IMR-90 (cell line): ENCODE measurements at regions not wholly inside any gene's neighbourhood (a gene's known extent, or its start where the extent isn't known, plus 50 kb on each side); places are given as distances from the start of the nearest gene placed in this dataset.

ENCODE experiments used
- CEBPB ChIP-seq: IDR thresholded peaks from 2 replicates; pipeline ENCODE4 v1.6.1; 2012; ENCODE audit warnings: low read depth, low read length, improper control_type of control experiment
- MAFK ChIP-seq: IDR thresholded peaks from 2 replicates; pipeline ENCODE4 v1.6.1; 2012; ENCODE audit warnings: low read depth, low read length, improper control_type of control experiment
- MAZ ChIP-seq: IDR thresholded peaks from 2 replicates; pipeline ENCODE4 v1.6.1; 2012; ENCODE audit warnings: low read depth, mild to moderate bottlenecking, low read length, improper control_type of control experiment, moderate library complexity, borderline replicate concordance
- MXI1 ChIP-seq: IDR thresholded peaks from 2 replicates; pipeline ENCODE4 v1.6.1; 2012; ENCODE audit warnings: low read depth, mild to moderate bottlenecking, low read length, moderate library complexity, borderline replicate concordance
- NFE2L2 ChIP-seq: fragments of 150-350 bp; IDR thresholded peaks from 2 replicates; pipeline ENCODE4 v1.6.1; 2016; ENCODE audit warnings: low read depth, mild to moderate bottlenecking, low read length
- POLR2A ChIP-seq: IDR thresholded peaks from 2 replicates; pipeline ENCODE4 v1.6.1; 2012; ENCODE audit warnings: mild to moderate bottlenecking, low read depth, low read length
- RAD21 ChIP-seq: IDR thresholded peaks from 2 replicates; pipeline ENCODE4 v1.6.1; 2012; ENCODE audit warnings: low read length, improper control_type of control experiment
- SMC3 ChIP-seq: fragments of 150-350 bp; IDR thresholded peaks from 2 replicates; pipeline ENCODE4 v1.6.1; 2016; ENCODE audit warnings: low read depth, mild to moderate bottlenecking, antibody characterized with exemption, low read length, moderate library complexity
- TF ChIP-seq, protein P1 (sequence below): conservative IDR thresholded peaks from 2 replicates; pipeline ENCODE4 v1.5.1; 2012; ENCODE audit warnings: mild to moderate bottlenecking, low read depth, low read length, improper control_type of control experiment
- TF ChIP-seq, protein P2 (sequence below): fragments of 150-350 bp; IDR thresholded peaks from 2 replicates; pipeline ENCODE4 v1.6.1; 2017; ENCODE audit warnings: mild to moderate bottlenecking, antibody characterized with exemption, low read length, low read depth
- TF ChIP-seq, protein P3 (sequence below): fragments of 150-350 bp; IDR thresholded peaks from 2 replicates; pipeline ENCODE4 v1.6.1; 2016; ENCODE audit warnings: low read depth, mild to moderate bottlenecking, low read length, moderate library complexity, borderline replicate concordance

DNA sequence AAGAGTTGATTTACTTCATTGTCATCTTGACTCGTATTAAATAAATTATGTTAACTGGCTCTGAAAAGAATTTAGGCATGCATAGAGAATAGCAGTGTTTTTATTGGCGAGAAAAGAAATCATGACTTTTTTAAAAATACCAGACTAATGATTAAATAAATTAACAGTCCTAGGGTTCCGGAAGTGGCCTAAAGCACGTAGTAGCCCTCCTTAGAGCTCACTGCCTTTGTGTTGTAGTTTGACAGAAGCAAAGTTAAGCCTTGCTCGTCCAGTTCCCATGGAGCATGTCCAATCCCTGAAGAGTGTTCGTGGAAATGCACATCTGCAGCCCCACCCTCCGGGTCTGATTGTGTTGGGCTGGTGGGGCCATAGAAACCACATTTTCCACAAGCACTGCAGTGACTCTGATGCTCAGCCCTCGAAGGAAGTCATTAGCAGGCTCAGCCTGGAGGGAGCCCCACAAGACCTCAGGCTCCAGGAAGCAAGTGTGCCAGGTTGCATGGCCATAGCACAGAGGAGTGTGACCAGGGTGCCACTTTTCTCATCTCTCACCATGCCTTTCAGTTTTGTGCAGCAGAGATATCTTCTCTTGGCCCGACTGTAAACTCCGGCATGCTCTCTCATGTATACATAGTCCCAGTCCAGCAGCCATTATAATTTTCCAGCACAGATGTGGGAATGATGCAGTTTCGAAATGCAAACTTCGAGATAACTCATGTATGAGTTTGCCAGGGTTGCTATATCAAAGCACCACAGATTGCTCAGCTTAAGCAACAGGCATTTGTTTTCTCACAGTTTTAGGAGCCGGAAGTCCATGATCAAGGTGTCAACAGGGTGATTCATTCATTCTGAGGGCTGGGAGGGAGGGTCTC lies 188.6 kb upstream of the SH3BP4 start:
- TF ChIP-seq, protein P1, sequence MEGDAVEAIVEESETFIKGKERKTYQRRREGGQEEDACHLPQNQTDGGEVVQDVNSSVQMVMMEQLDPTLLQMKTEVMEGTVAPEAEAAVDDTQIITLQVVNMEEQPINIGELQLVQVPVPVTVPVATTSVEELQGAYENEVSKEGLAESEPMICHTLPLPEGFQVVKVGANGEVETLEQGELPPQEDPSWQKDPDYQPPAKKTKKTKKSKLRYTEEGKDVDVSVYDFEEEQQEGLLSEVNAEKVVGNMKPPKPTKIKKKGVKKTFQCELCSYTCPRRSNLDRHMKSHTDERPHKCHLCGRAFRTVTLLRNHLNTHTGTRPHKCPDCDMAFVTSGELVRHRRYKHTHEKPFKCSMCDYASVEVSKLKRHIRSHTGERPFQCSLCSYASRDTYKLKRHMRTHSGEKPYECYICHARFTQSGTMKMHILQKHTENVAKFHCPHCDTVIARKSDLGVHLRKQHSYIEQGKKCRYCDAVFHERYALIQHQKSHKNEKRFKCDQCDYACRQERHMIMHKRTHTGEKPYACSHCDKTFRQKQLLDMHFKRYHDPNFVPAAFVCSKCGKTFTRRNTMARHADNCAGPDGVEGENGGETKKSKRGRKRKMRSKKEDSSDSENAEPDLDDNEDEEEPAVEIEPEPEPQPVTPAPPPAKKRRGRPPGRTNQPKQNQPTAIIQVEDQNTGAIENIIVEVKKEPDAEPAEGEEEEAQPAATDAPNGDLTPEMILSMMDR: no peak
- no peak for TF ChIP-seq POLR2A
- TF ChIP-seq NFE2L2: no peak
- TF ChIP-seq, protein P2, sequence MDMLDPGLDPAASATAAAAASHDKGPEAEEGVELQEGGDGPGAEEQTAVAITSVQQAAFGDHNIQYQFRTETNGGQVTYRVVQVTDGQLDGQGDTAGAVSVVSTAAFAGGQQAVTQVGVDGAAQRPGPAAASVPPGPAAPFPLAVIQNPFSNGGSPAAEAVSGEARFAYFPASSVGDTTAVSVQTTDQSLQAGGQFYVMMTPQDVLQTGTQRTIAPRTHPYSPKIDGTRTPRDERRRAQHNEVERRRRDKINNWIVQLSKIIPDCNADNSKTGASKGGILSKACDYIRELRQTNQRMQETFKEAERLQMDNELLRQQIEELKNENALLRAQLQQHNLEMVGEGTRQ: no peak
- TF ChIP-seq, protein P3, sequence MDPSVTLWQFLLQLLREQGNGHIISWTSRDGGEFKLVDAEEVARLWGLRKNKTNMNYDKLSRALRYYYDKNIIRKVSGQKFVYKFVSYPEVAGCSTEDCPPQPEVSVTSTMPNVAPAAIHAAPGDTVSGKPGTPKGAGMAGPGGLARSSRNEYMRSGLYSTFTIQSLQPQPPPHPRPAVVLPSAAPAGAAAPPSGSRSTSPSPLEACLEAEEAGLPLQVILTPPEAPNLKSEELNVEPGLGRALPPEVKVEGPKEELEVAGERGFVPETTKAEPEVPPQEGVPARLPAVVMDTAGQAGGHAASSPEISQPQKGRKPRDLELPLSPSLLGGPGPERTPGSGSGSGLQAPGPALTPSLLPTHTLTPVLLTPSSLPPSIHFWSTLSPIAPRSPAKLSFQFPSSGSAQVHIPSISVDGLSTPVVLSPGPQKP: no peak
- TF ChIP-seq CEBPB: peak; percentile 89
- 0 out of 2 replicates have a peak, but pooled peaks have one; percentile 10 for TF ChIP-seq RAD21
- no peak for TF ChIP-seq SMC3
- TF ChIP-seq MXI1: no peak
- no peak for TF ChIP-seq MAZ
- no peak for TF ChIP-seq MAFK
